SK-N-SH treated with all-trans-retinoic acid at 6 μM for 48 hours (cell line): ENCODE measurements at regions not wholly inside any gene's neighbourhood (a gene's known extent, or its start where the extent isn't known, plus 50 kb on each side); places are given as distances from the start of the nearest gene placed in this dataset.

Experiments used
- ATAC-seq: fragments of 200-7000 bp; cut with Tn5 transposase; 3 replicates; pipeline ENCODE4 v1.9.1; 2020; ENCODE audit warnings: mild to moderate bottlenecking, moderate library complexity
- ARNTL ChIP-seq: fragments of 450-650 bp; formaldehyde crosslinking; IDR thresholded peaks from 2 replicates; pipeline ENCODE4 v1.5.0; 2020; ENCODE audit warnings: low read depth, mild to moderate bottlenecking, moderate library complexity, borderline replicate concordance
- BACH2 ChIP-seq: fragments of 250-450 bp; sonication (Bioruptor Pico); IDR thresholded peaks from 2 replicates; pipeline ENCODE4 v1.9.0; 2021; ENCODE audit warnings: mild to moderate bottlenecking, borderline replicate concordance
- CREB5 ChIP-seq: fragments of 250-450 bp; sonication (Bioruptor Pico); IDR thresholded peaks from 2 replicates; pipeline ENCODE4 v1.5.1; 2020; ENCODE audit warnings: low read depth, mild to moderate bottlenecking, moderate library complexity
- CSRNP3 ChIP-seq: fragments of 250-450 bp; sonication (Bioruptor Pico); IDR thresholded peaks from 2 replicates; pipeline ENCODE4 v1.5.1; 2021; ENCODE audit warnings: mild to moderate bottlenecking, moderate library complexity
- ESRRG ChIP-seq: fragments of 250-450 bp; sonication (Bioruptor Pico); IDR thresholded peaks from 2 replicates; pipeline ENCODE4 v1.6.1; 2021; ENCODE audit warnings: mild to moderate bottlenecking
- GLIS3 ChIP-seq: fragments of 250-450 bp; sonication (Bioruptor Pico); IDR thresholded peaks from 2 replicates; pipeline ENCODE4 v1.5.0; 2020; ENCODE audit warnings: mild to moderate bottlenecking, moderate library complexity
- ISL1 ChIP-seq: fragments of 250-450 bp; sonication (Bioruptor Pico); IDR thresholded peaks from 2 replicates; pipeline ENCODE4 v2.1.2; 2022; ENCODE audit warnings: mild to moderate bottlenecking, moderate library complexity
- OSR1 ChIP-seq: fragments of 250-450 bp; sonication (Bioruptor Pico); IDR thresholded peaks from 2 replicates; pipeline ENCODE4 v1.8.0; 2022; ENCODE audit warnings: moderate library complexity, mild to moderate bottlenecking, inconsistent platforms
- PATZ1 ChIP-seq: fragments of 250-450 bp; sonication (Bioruptor Pico); IDR thresholded peaks from 2 replicates; pipeline ENCODE4 v1.8.0; 2020; ENCODE audit warnings: mild to moderate bottlenecking, moderate library complexity, borderline replicate concordance
- POU6F1 ChIP-seq: fragments of 250-450 bp; sonication (Bioruptor Pico); IDR thresholded peaks from 2 replicates; pipeline ENCODE4 v1.8.0; 2021; ENCODE audit warnings: low read depth, mild to moderate bottlenecking, moderate library complexity, borderline replicate concordance
- PPARA ChIP-seq: fragments of 250-450 bp; sonication (Bioruptor Pico); IDR thresholded peaks from 2 replicates; pipeline ENCODE4 v1.5.0; 2020; ENCODE audit warnings: mild to moderate bottlenecking, borderline replicate concordance
- RARB ChIP-seq: fragments of 250-450 bp; sonication (Bioruptor Pico); IDR thresholded peaks from 2 replicates; pipeline ENCODE4 v1.8.0; 2021; ENCODE audit warnings: mild to moderate bottlenecking, moderate library complexity
- SNAI2 ChIP-seq: fragments of 250-450 bp; sonication (Bioruptor Pico); IDR thresholded peaks from 2 replicates; pipeline ENCODE4 v1.5.0; 2020; ENCODE audit warnings: mild to moderate bottlenecking, moderate library complexity
- TOX ChIP-seq: fragments of 250-450 bp; sonication (Bioruptor Pico); IDR thresholded peaks from 2 replicates; pipeline ENCODE4 v1.8.0; 2021; ENCODE audit warnings: mild to moderate bottlenecking, moderate library complexity, borderline replicate concordance
- TSHZ2 ChIP-seq: fragments of 250-450 bp; sonication (Bioruptor Pico); IDR thresholded peaks from 2 replicates; pipeline ENCODE4 v1.5.0; 2020; ENCODE audit warnings: mild to moderate bottlenecking, moderate library complexity
- ZC3H10 ChIP-seq: fragments of 250-450 bp; sonication (Bioruptor Pico); IDR thresholded peaks from 2 replicates; pipeline ENCODE4 v1.5.1; 2021; ENCODE audit warnings: mild to moderate bottlenecking, moderate library complexity
- ZFP3 ChIP-seq: fragments of 250-450 bp; sonication (Bioruptor Pico); IDR thresholded peaks from 2 replicates; pipeline ENCODE4 v1.5.0; 2020; ENCODE audit warnings: mild to moderate bottlenecking, moderate library complexity
- ZFP30 ChIP-seq: fragments of 450-650 bp; formaldehyde crosslinking; IDR thresholded peaks from 2 replicates; pipeline ENCODE4 v1.5.0; 2022; ENCODE audit warnings: mild to moderate bottlenecking, moderate library complexity
- ZNF565 ChIP-seq: fragments of 450-650 bp; formaldehyde crosslinking; conservative IDR thresholded peaks from 2 replicates; pipeline ENCODE4 v1.5.0; 2020; ENCODE audit warnings: low read depth, mild to moderate bottlenecking, moderate library complexity
- ZNF70 ChIP-seq: fragments of 450-650 bp; formaldehyde crosslinking; IDR thresholded peaks from 2 replicates; pipeline ENCODE4 v1.5.0; 2020; ENCODE audit warnings: mild to moderate bottlenecking, moderate library complexity
- ZNF8 ChIP-seq: fragments of 450-650 bp; formaldehyde crosslinking; IDR thresholded peaks from 2 replicates; pipeline ENCODE4 v1.5.0; 2020; ENCODE audit warnings: mild to moderate bottlenecking, moderate library complexity

- no peak for TF ChIP-seq ZNF70 (CRISPR knock-in tag)
- TF ChIP-seq ARNTL (CRISPR knock-in tag): no peak
- TF ChIP-seq SNAI2 (CRISPR knock-in tag): no peak
- no peak for TF ChIP-seq ZNF565 (CRISPR knock-in tag)
- TF ChIP-seq OSR1: no peak
- no peak for TF ChIP-seq ISL1 (CRISPR knock-in tag)
- TF ChIP-seq RARB (CRISPR knock-in tag): no peak
- TF ChIP-seq ZNF8 (CRISPR knock-in tag): no peak
- TF ChIP-seq POU6F1 (CRISPR knock-in tag): no peak
- no peak for TF ChIP-seq PATZ1 (CRISPR knock-in tag)
- no peak for TF ChIP-seq ESRRG (CRISPR knock-in tag)
- no peak for TF ChIP-seq ZFP3 (CRISPR knock-in tag)
- no peak for TF ChIP-seq CSRNP3 (CRISPR knock-in tag)
- no peak for TF ChIP-seq BACH2 (CRISPR knock-in tag)
- ATAC-seq: no peak
These were observed 106.5 kb upstream of the CTNNB1 start for GRCh38 chr3:41092844-41093243.

GRCh38 chr3:41093476-41093875 is 105.8 kb upstream of the CTNNB1 start:
- no peak for ATAC-seq
- TF ChIP-seq ZC3H10 (CRISPR knock-in tag) (no peak), POU6F1 (CRISPR knock-in tag) (no peak), ISL1 (CRISPR knock-in tag) (no peak), ZFP30 (no peak), PATZ1 (CRISPR knock-in tag) (no peak), CREB5 (CRISPR knock-in tag) (no peak), TOX (CRISPR knock-in tag) (no peak), PPARA (no peak), RARB (CRISPR knock-in tag) (no peak), GLIS3 (no peak), ZNF8 (CRISPR knock-in tag) (no peak), ESRRG (CRISPR knock-in tag) (no peak), ZFP3 (CRISPR knock-in tag) (no peak), TSHZ2 (CRISPR knock-in tag) (no peak)
